GM21619 (cell line): ENCODE measurements at regions not wholly inside any gene's neighbourhood (a gene's known extent, or its start where the extent isn't known, plus 50 kb on each side); places are given as distances from the start of the nearest gene placed in this dataset.

Experiments
- ATAC-seq: cut with Tn5 transposase; IDR thresholded peaks from one replicate; pipeline ENCODE4 v1.9.1; 2021; ENCODE audit not compliant: unreplicated experiment

- no peak for ATAC-seq
Measured at GRCh38 chr9:116059466-116059865, 94.1 kb upstream of the PAPPA start.

GRCh38 chr9:116060631-116061030, 93.0 kb upstream of the PAPPA start:
- no peak for ATAC-seq

GRCh38 chr9:116061546-116062205, 91.9 kb upstream of the PAPPA start:
- no peak for ATAC-seq

- ATAC-seq: no peak
Measured at GRCh38 chr9:116062206-116062550, 91.4 kb upstream of the PAPPA start.

GRCh38 chr9:116064970-116065369, 88.6 kb upstream of the PAPPA start:
- no peak for ATAC-seq

GRCh38 chr9:116066221-116066620, 87.4 kb upstream of the PAPPA start:
- no peak for ATAC-seq

GRCh38 chr9:116067566-116067965, 86.0 kb upstream of the PAPPA start:
- no peak for ATAC-seq

- no peak for ATAC-seq
Measured at GRCh38 chr9:116070256-116070914, 83.2 kb upstream of the PAPPA start.

GRCh38 chr9:116072046-116072445, 81.5 kb upstream of the PAPPA start:
- ATAC-seq: no peak

- no peak for ATAC-seq
Measured at GRCh38 chr9:116073826-116074225, 79.8 kb upstream of the PAPPA start.

GRCh38 chr9:116074658-116075057, 78.9 kb upstream of the PAPPA start:
- no peak for ATAC-seq

GRCh38 chr9:116075191-116075590, 78.4 kb upstream of the PAPPA start:
- no peak for ATAC-seq

GRCh38 chr9:116078640-116079039, 75.0 kb upstream of the PAPPA start:
- ATAC-seq: no peak

GRCh38 chr9:116080561-116080960, 73.0 kb upstream of the PAPPA start:
- ATAC-seq: no peak

GRCh38 chr9:116081435-116082115, 72.0 kb upstream of the PAPPA start:
- ATAC-seq: no peak

GRCh38 chr9:116083837-116084236, 69.8 kb upstream of the PAPPA start:
- no peak for ATAC-seq

- no peak for ATAC-seq
Measured at GRCh38 chr9:116084497-116084896, 69.1 kb upstream of the PAPPA start.

- ATAC-seq: no peak
Measured at GRCh38 chr9:116087246-116087645, 66.3 kb upstream of the PAPPA start.

GRCh38 chr9:116087751-116088194, 65.8 kb upstream of the PAPPA start:
- ATAC-seq: no peak

- no peak for ATAC-seq
Measured at GRCh38 chr9:116088396-116088795, 65.2 kb upstream of the PAPPA start.

GRCh38 chr9:116090030-116090770, 63.4 kb upstream of the PAPPA start:
- no peak for ATAC-seq

- no peak for ATAC-seq
Measured at GRCh38 chr9:116094846-116095245, 58.7 kb upstream of the PAPPA start.
